Neural progenitor cell (in vitro differentiated cells): ENCODE measurements at regions not wholly inside any gene's neighbourhood (a gene's known extent, or its start where the extent isn't known, plus 50 kb on each side); places are given as distances from the start of the nearest gene placed in this dataset.

Experiments
- DNase-seq: peaks from one replicate; pipeline ENCODE4 v3.0.0-alpha.2; 2016; ENCODE audit warnings: low spot score
- H2AFZ ChIP-seq: fragments of 200-600 bp; sonication (generic); replicated peaks from 2 replicates; pipeline ENCODE4 v1.6.1; 2016; ENCODE audit warnings: antibody characterized with exemption
- H3F3A ChIP-seq: fragments of 200-600 bp; sonication (generic); 2 replicates; pipeline ENCODE4 v1.6.1; 2016; ENCODE audit warnings: antibody characterized with exemption, low read depth
- H3K27ac ChIP-seq: fragments of 200-600 bp; sonication (generic); 2 replicates; pipeline ENCODE4 v1.5.1; 2016; ENCODE audit warnings: mild to moderate bottlenecking
- H3K27me3 ChIP-seq: fragments of 200-600 bp; sonication (generic); 2 replicates; pipeline ENCODE4 v1.6.1; 2016; ENCODE audit warnings: mild to moderate bottlenecking, moderate library complexity
- H3K36me3 ChIP-seq: fragments of 200-600 bp; sonication (generic); 2 replicates; pipeline ENCODE4 v1.5.1; 2016
- H3K4me1 ChIP-seq: fragments of 200-600 bp; sonication (generic); 2 replicates; pipeline ENCODE4 v1.6.1; 2016; ENCODE audit warnings: mixed run types
- H3K4me2 ChIP-seq: fragments of 200-600 bp; sonication (generic); 2 replicates; pipeline ENCODE4 v1.6.1; 2016
- H3K4me3 ChIP-seq: fragments of 200-600 bp; sonication (generic); 2 replicates; pipeline ENCODE4 v1.5.1; 2016
- H3K79me2 ChIP-seq: fragments of 200-600 bp; sonication (generic); 2 replicates; pipeline ENCODE4 v1.6.1; 2016; ENCODE audit warnings: low read depth
- H3K9ac ChIP-seq: fragments of 200-600 bp; sonication (generic); 2 replicates; pipeline ENCODE4 v1.6.1; 2016
- H3K9me3 ChIP-seq: fragments of 200-600 bp; sonication (generic); 2 replicates; pipeline ENCODE4 v1.5.1; 2016; ENCODE audit warnings: low read depth
- H4K20me1 ChIP-seq: fragments of 200-600 bp; sonication (generic); 2 replicates; pipeline ENCODE4 v1.6.1; 2016; ENCODE audit warnings: low read depth
- H3K27ac Mint-ChIP-seq: 3 replicates; pipeline ENCODE4 v1.8.0; 2021; ENCODE audit warnings: mixed read lengths
- H3K27me3 Mint-ChIP-seq: 2 replicates; pipeline ENCODE4 v1.8.0; 2022; ENCODE audit warnings: low read depth, mild to moderate bottlenecking, inconsistent platforms, moderate library complexity, mixed read lengths; ENCODE audit not compliant: insufficient read depth
- H3K36me3 Mint-ChIP-seq: 3 replicates; pipeline ENCODE4 v1.8.0; 2021; ENCODE audit warnings: mixed read lengths
- H3K4me1 Mint-ChIP-seq: 3 replicates; pipeline ENCODE4 v1.8.0; 2021; ENCODE audit warnings: mixed read lengths
- H3K4me3 Mint-ChIP-seq: 3 replicates; pipeline ENCODE4 v1.8.0; 2021; ENCODE audit warnings: mild to moderate bottlenecking, moderate library complexity, mixed read lengths
- H3K9me3 Mint-ChIP-seq: 3 replicates; pipeline ENCODE4 v1.8.0; 2020; ENCODE audit warnings: mixed read lengths
- CTCF ChIP-seq: fragments of 200-600 bp; sonication (generic); IDR thresholded peaks from 2 replicates; pipeline ENCODE4 v1.5.1; 2017; ENCODE audit warnings: antibody characterized with exemption, mild to moderate bottlenecking
- EZH2 ChIP-seq: fragments of 200-600 bp; sonication (generic); IDR thresholded peaks from 2 replicates; pipeline ENCODE4 v1.6.1; 2017; ENCODE audit warnings: antibody characterized with exemption, mild to moderate bottlenecking, moderate library complexity
- EZH2phosphoT487 ChIP-seq: fragments of 200-600 bp; sonication (generic); IDR thresholded peaks from 2 replicates; pipeline ENCODE4 v1.6.1; 2017; ENCODE audit warnings: antibody characterized with exemption

- TF ChIP-seq EZH2 (no peak), EZH2phosphoT487 (no peak), CTCF (peak; percentile 38)
- Mint-ChIP-seq H3K9me3 (no peaks in the 10 kb centered on the region), H3K27me3 (no peaks in the 10 kb centered on the region), H3K4me1 (peaks cover 15% of the 10 kb centered on the region), H3K27ac (no peak overlapping the region), H3K4me3 (no peak overlapping the region), H3K36me3 (no peaks in the 10 kb centered on the region)
- H3K36me3 ChIP-seq = no peaks in the 10 kb centered on the region
- H3K4me2 ChIP-seq = no peak overlapping the region
- DNase-seq = no peak
- no peak overlapping the region for H2AFZ ChIP-seq
- H3F3A ChIP-seq = no peaks in the 10 kb centered on the region
- no peak overlapping the region for H3K9ac ChIP-seq
- H3K4me3 ChIP-seq = no peak overlapping the region
- H3K27ac ChIP-seq = no peak overlapping the region
- H3K79me2 ChIP-seq = no peaks in the 10 kb centered on the region
- H3K9me3 ChIP-seq = no peaks in the 10 kb centered on the region
- H3K27me3 ChIP-seq = no peaks in the 10 kb centered on the region
- no peaks in the 10 kb centered on the region for H4K20me1 ChIP-seq
- no peaks in the 10 kb centered on the region for H3K4me1 ChIP-seq
These were observed 750.3 kb downstream of the MAT2B start for GRCh38 chr5:164255598-164256213.

- no peaks in the 10 kb centered on the region for H3K27me3 ChIP-seq
- H3K4me1 Mint-ChIP-seq = peaks cover 15% of the 10 kb centered on the region
- TF ChIP-seq CTCF = no peak
- TF ChIP-seq EZH2 = no peak
- TF ChIP-seq EZH2phosphoT487 = no peak
- DNase-seq = no peak
- no peaks in the 10 kb centered on the region for H4K20me1 ChIP-seq
- H3F3A ChIP-seq = no peaks in the 10 kb centered on the region
- H3K27ac Mint-ChIP-seq = no peak overlapping the region
- H3K9ac ChIP-seq = no peak overlapping the region
- H3K4me3 ChIP-seq = no peak overlapping the region
- no peaks in the 10 kb centered on the region for H3K36me3 ChIP-seq
- no peak overlapping the region for H3K4me2 ChIP-seq
- no peaks in the 10 kb centered on the region for H3K36me3 Mint-ChIP-seq
- no peak overlapping the region for H3K4me3 Mint-ChIP-seq
- no peaks in the 10 kb centered on the region for H3K4me1 ChIP-seq
- no peak overlapping the region for H2AFZ ChIP-seq
- H3K27me3 Mint-ChIP-seq = no peaks in the 10 kb centered on the region
- H3K9me3 ChIP-seq = no peaks in the 10 kb centered on the region
- no peaks in the 10 kb centered on the region for H3K9me3 Mint-ChIP-seq
- no peak overlapping the region for H3K27ac ChIP-seq
- no peaks in the 10 kb centered on the region for H3K79me2 ChIP-seq
These were observed 750.9 kb downstream of the MAT2B start for GRCh38 chr5:164256351-164256750.

GRCh38 chr5:164256954-164257353 lies 751.5 kb downstream of the MAT2B start:
- H4K20me1 ChIP-seq = no peaks in the 10 kb centered on the region
- H3K36me3 ChIP-seq = no peaks in the 10 kb centered on the region
- H3K79me2 ChIP-seq = no peaks in the 10 kb centered on the region
- Mint-ChIP-seq H3K27ac (no peak overlapping the region), H3K9me3 (no peaks in the 10 kb centered on the region), H3K4me1 (peaks cover 15% of the 10 kb centered on the region), H3K36me3 (no peaks in the 10 kb centered on the region), H3K4me3 (no peak overlapping the region), H3K27me3 (no peaks in the 10 kb centered on the region)
- no peaks in the 10 kb centered on the region for H3K4me1 ChIP-seq
- H3F3A ChIP-seq = no peaks in the 10 kb centered on the region
- DNase-seq = no peak
- H3K4me3 ChIP-seq = no peak overlapping the region
- H3K9ac ChIP-seq = no peak overlapping the region
- no peak overlapping the region for H3K27ac ChIP-seq
- no peak overlapping the region for H3K4me2 ChIP-seq
- H3K9me3 ChIP-seq = no peaks in the 10 kb centered on the region
- H3K27me3 ChIP-seq = no peaks in the 10 kb centered on the region
- no peak overlapping the region for H2AFZ ChIP-seq
- TF ChIP-seq EZH2phosphoT487 = no peak
- no peak for TF ChIP-seq CTCF
- TF ChIP-seq EZH2 = no peak
